HEK293T (cell line): ENCODE measurements at regions not wholly inside any gene's neighbourhood (a gene's known extent, or its start where the extent isn't known, plus 50 kb on each side); places are given as distances from the start of the nearest gene placed in this dataset.

Experiments used
- FOXK2 ChIP-seq: fragments of 450-650 bp; IDR thresholded peaks from 2 replicates; pipeline ENCODE4 v1.6.1; 2016; ENCODE audit warnings: mild to moderate bottlenecking
- ZNF384 ChIP-seq: fragments of 450-650 bp; IDR thresholded peaks from 2 replicates; pipeline ENCODE4 v1.6.1; 2016

DNA sequence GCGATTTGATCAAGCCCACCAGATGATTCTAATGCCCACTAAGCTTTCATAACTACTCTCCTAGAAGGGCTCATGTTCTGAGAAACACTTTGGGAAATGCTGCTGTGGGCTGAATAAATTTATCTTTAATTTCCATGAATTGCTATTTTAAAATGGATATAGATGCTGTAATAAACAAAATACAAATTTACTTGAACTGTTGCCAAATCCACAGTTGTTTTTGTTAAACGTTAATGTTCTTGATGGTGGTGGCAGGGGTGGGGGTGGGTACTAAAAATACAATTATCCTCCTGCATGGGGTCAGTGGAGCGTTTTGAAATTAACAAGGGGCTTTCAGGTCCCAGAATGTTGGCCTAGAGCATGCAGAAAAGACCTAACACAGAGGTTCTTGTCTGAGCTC, 244.7 kb upstream of the POU3F1 start:
- TF ChIP-seq ZNF384, result no peak
- no peak for TF ChIP-seq FOXK2
